ENCODE measurements at regions not wholly inside any gene's neighbourhood (a gene's known extent, or its start where the extent isn't known, plus 50 kb on each side); places are given as distances from the start of the nearest gene placed in this dataset.
"Not testable (repeated sequence)": the region's sequence is repeated elsewhere in the genome, so short reads cannot be mapped to it uniquely, and the experiment has no call there.

- DNase-seq: no peak
Observed at GRCh38 chr1:201639826-201640225, 100.9 kb downstream of the NAV1 start.

- DNase-seq: no peak
Observed at GRCh38 chr1:201640624-201641023, 101.7 kb downstream of the NAV1 start.

GRCh38 chr1:201641524-201642253 lies 102.8 kb downstream of the NAV1 start:
- DNase-seq: no peak

GRCh38 chr1:201643835-201644104 lies 104.8 kb downstream of the NAV1 start:
- no peak for DNase-seq

- DNase-seq: no peak
Observed at GRCh38 chr1:201644197-201644596, 105.3 kb downstream of the NAV1 start.

GRCh38 chr1:201645000-201645399 lies 106.1 kb downstream of the NAV1 start:
- DNase-seq: not testable (repeated sequence)

- no peak for DNase-seq
Observed at GRCh38 chr1:201645956-201646355, 107.0 kb downstream of the NAV1 start.

- no peak for DNase-seq
Observed at GRCh38 chr1:201646411-201647022, 107.6 kb downstream of the NAV1 start.

GRCh38 chr1:201647094-201647493 lies 108.2 kb downstream of the NAV1 start:
- no peak for DNase-seq

GRCh38 chr1:201647722-201648065 lies 108.8 kb downstream of the NAV1 start:
- no peak for DNase-seq

GRCh38 chr1:201648066-201648906 lies 109.4 kb downstream of the NAV1 start:
- no peak for DNase-seq

- DNase-seq: no peak
Observed at GRCh38 chr1:201648907-201649721, 110.2 kb downstream of the NAV1 start.

- DNase-seq: no peak
Observed at GRCh38 chr1:201649761-201650622, 111.1 kb downstream of the NAV1 start.

- DNase-seq: no peak
Observed at GRCh38 chr1:201650623-201650933, 111.7 kb downstream of the NAV1 start.

- DNase-seq: no peak
Observed at GRCh38 chr1:201652181-201652580, 113.3 kb downstream of the NAV1 start.

GRCh38 chr1:201653233-201653632 lies 114.3 kb downstream of the NAV1 start:
- DNase-seq: no peak

- no peak for DNase-seq
Observed at GRCh38 chr1:201653883-201654282, 115.0 kb downstream of the NAV1 start.

- no peak for DNase-seq
Observed at GRCh38 chr1:201655243-201655642, 116.3 kb downstream of the NAV1 start.

GRCh38 chr1:201655910-201656309 lies 117.0 kb downstream of the NAV1 start:
- DNase-seq: no peak

GRCh38 chr1:201656311-201657032 lies 117.5 kb downstream of the NAV1 start:
- DNase-seq: no peak

GRCh38 chr1:201659572-201659971 lies 120.6 kb downstream of the NAV1 start:
- DNase-seq: no peak
